Parathyroid adenoma (tissue), 2 donors: ENCODE measurements at regions not wholly inside any gene's neighbourhood (a gene's known extent, or its start where the extent isn't known, plus 50 kb on each side); places are given as distances from the start of the nearest gene placed in this dataset.
"Not testable (repeated sequence)": the region's sequence is repeated elsewhere in the genome, so short reads cannot be mapped to it uniquely, and the experiment has no call there.

ENCODE experiments used
- H2AFZ ChIP-seq: fragments of 300-600 bp; sonication (generic); one replicate; pipeline ENCODE4 v1.7.0; 2017; ENCODE audit warnings: antibody characterized with exemption, mild to moderate bottlenecking
- H3K27ac ChIP-seq: fragments of 300-600 bp; sonication (generic); one replicate; pipeline ENCODE4 v1.7.0; 2017
- H3K27me3 ChIP-seq: fragments of 300-600 bp; sonication (generic); one replicate; pipeline ENCODE4 v1.7.0; 2017; ENCODE audit warnings: low read length; ENCODE audit not compliant: control insufficient read depth, insufficient read depth
- H3K36me3 ChIP-seq: fragments of 300-600 bp; sonication (generic); one replicate; pipeline ENCODE4 v1.7.0; 2017; ENCODE audit warnings: low read length; ENCODE audit not compliant: control insufficient read depth, insufficient read depth
- H3K4me1 ChIP-seq: fragments of 300-600 bp; sonication (generic); one replicate; pipeline ENCODE4 v1.7.0; 2017; ENCODE audit warnings: control low read depth
- H3K4me2 ChIP-seq: fragments of 300-600 bp; sonication (generic); one replicate; pipeline ENCODE4 v1.7.0; 2017; ENCODE audit warnings: low read length
- H3K4me3 ChIP-seq: fragments of 300-600 bp; sonication (generic); one replicate; pipeline ENCODE4 v1.7.0; 2017; ENCODE audit warnings: low read depth, low read length
- H3K79me2 ChIP-seq: fragments of 300-600 bp; sonication (generic); one replicate; pipeline ENCODE4 v1.7.0; 2017; ENCODE audit warnings: control low read depth
- H3K9ac ChIP-seq: fragments of 300-600 bp; sonication (generic); one replicate; pipeline ENCODE4 v1.7.0; 2017; ENCODE audit warnings: mild to moderate bottlenecking
- H3K9me3 ChIP-seq: fragments of 300-600 bp; sonication (generic); one replicate; pipeline ENCODE4 v1.7.0; 2017; ENCODE audit warnings: low read length; ENCODE audit not compliant: control insufficient read depth
- CTCF ChIP-seq: fragments of 300-600 bp; sonication (generic); IDR thresholded peaks from one replicate; pipeline ENCODE4 v1.7.0; 2017; ENCODE audit warnings: antibody characterized with exemption, mild to moderate bottlenecking
- donor health status: primary hyperparathyroidism.

- H3K4me1 ChIP-seq: no peaks in the 10 kb centered on the region
Measured at GRCh38 chr4:19025031-19025430, 1003.5 kb upstream of the LCORL start.

GRCh38 chr4:19024047-19024446 is 1002.5 kb upstream of the LCORL start:
- Histone ChIP-seq H3K36me3 (no peaks in the 10 kb centered on the region), H3K4me3 (no peak overlapping the region)

More at GRCh38 chr4:19025031-19025430, 1003.5 kb upstream of the LCORL start:
- Histone ChIP-seq H3K4me2 (no peak overlapping the region), H3K27me3 (no peaks in the 10 kb centered on the region), H3K79me2 (no peaks in the 10 kb centered on the region), H3K27ac (no peak overlapping the region), H3K9me3 (no peaks in the 10 kb centered on the region), H3K36me3 (no peaks in the 10 kb centered on the region), H3K9ac (no peak overlapping the region), H2AFZ (no peak overlapping the region), H3K4me3 (no peak overlapping the region)
- TF ChIP-seq CTCF: no peak

GRCh38 chr4:19021617-19022016 is 1000.1 kb upstream of the LCORL start:
- Histone ChIP-seq H3K27ac (no peak overlapping the region), H3K9ac (no peak overlapping the region), H3K79me2 (no peaks in the 10 kb centered on the region), H3K36me3 (no peaks in the 10 kb centered on the region), H3K27me3 (no peaks in the 10 kb centered on the region), H2AFZ (no peak overlapping the region), H3K4me2 (no peak overlapping the region), H3K4me3 (no peak overlapping the region), H3K4me1 (no peaks in the 10 kb centered on the region), H3K9me3 (no peaks in the 10 kb centered on the region)
- no peak for TF ChIP-seq CTCF

More at GRCh38 chr4:19024047-19024446, 1002.5 kb upstream of the LCORL start:
- Histone ChIP-seq H3K4me2 (no peak overlapping the region), H2AFZ (no peak overlapping the region), H3K9ac (no peak overlapping the region), H3K27ac (no peak overlapping the region), H3K27me3 (no peaks in the 10 kb centered on the region), H3K4me1 (no peaks in the 10 kb centered on the region), H3K9me3 (no peaks in the 10 kb centered on the region), H3K79me2 (no peaks in the 10 kb centered on the region)
- no peak for TF ChIP-seq CTCF

GRCh38 chr4:19016550-19016949 is 995.0 kb upstream of the LCORL start:
- H3K4me2 ChIP-seq, H3K9ac ChIP-seq, H3K4me1 ChIP-seq, H3K27me3 ChIP-seq, H3K36me3 ChIP-seq, H3K9me3 ChIP-seq, H3K79me2 ChIP-seq, H3K4me3 ChIP-seq, H3K27ac ChIP-seq, H2AFZ ChIP-seq: not testable (repeated sequence)

GRCh38 chr4:19014594-19014993 is 993.0 kb upstream of the LCORL start:
- Histone ChIP-seq H2AFZ (no peak overlapping the region), H3K79me2 (no peaks in the 10 kb centered on the region), H3K9me3 (no peaks in the 10 kb centered on the region), H3K9ac (no peak overlapping the region), H3K27me3 (no peaks in the 10 kb centered on the region), H3K4me3 (no peak overlapping the region), H3K4me2 (no peak overlapping the region), H3K36me3 (no peaks in the 10 kb centered on the region), H3K4me1 (no peaks in the 10 kb centered on the region), H3K27ac (no peak overlapping the region)
- TF ChIP-seq CTCF: no peak
